Keratinocyte (primary cell): ENCODE measurements at regions not wholly inside any gene's neighbourhood (a gene's known extent, or its start where the extent isn't known, plus 50 kb on each side); places are given as distances from the start of the nearest gene placed in this dataset.

Experiments used
- DNase-seq: peaks from one replicate; pipeline ENCODE4 v3.0.0-alpha.2; 2011; ENCODE audit warnings: low read depth, missing footprints, low spot score
- FAIRE-seq: peaks from 2 replicates; lab custom pipeline; 2011; peaks lifted over from hg19 to GRCh38; lab: Jason Lieb, UNC
- H2AFZ ChIP-seq: 2 replicates; pipeline ENCODE4 v1.6.0; 2012; ENCODE audit warnings: low read length, control low read depth, inconsistent platforms; ENCODE audit not compliant: control insufficient read depth
- H3K27ac ChIP-seq: 2 replicates; pipeline ENCODE4 v1.5.1; 2011; ENCODE audit warnings: low read length; ENCODE audit not compliant: control insufficient read depth, insufficient read depth
- H3K27me3 ChIP-seq: 3 replicates; pipeline ENCODE4 v1.6.0; 2011; ENCODE audit warnings: low read length; ENCODE audit not compliant: control insufficient read depth, insufficient read depth; ENCODE audit errors: extremely low read depth
- H3K36me3 ChIP-seq, 2 experiments: 2 replicates in 1 of 2; 3 replicates in 1 of 2; pipeline ENCODE4 v1.5.1; 2011; ENCODE audit warnings: low read length in 2 of 2, mild to moderate bottlenecking in 1 of 2; ENCODE audit not compliant: control insufficient read depth in 2 of 2, insufficient read depth in 2 of 2; ENCODE audit errors: extremely low read depth in 1 of 2
- H3K4me1 ChIP-seq: 3 replicates; pipeline ENCODE4 v1.5.1; 2011; ENCODE audit warnings: low read length; ENCODE audit not compliant: control insufficient read depth, insufficient read depth; ENCODE audit errors: extremely low read depth
- H3K4me2 ChIP-seq: 3 replicates; pipeline ENCODE4 v1.6.0; 2011; ENCODE audit warnings: low read depth, low read length; ENCODE audit not compliant: control insufficient read depth, insufficient read depth; ENCODE audit errors: extremely low read depth
- H3K4me3 ChIP-seq, 3 experiments: fragments of 200-600 bp in 1 of 3; sonication (generic) in 1 of 3; 2 replicates in 2 of 3; 3 replicates in 1 of 3; pipeline ENCODE4 v1.5.1; 2011 to 2016; ENCODE audit warnings: low read length in 3 of 3, mild to moderate bottlenecking in 3 of 3, control low read depth in 2 of 3, inconsistent platforms in 1 of 3, low read depth in 1 of 3, mixed read lengths in 1 of 3, mixed run types in 1 of 3, moderate library complexity in 1 of 3; ENCODE audit not compliant: control insufficient read depth in 2 of 3, insufficient read depth in 2 of 3; ENCODE audit errors: extremely low read depth in 1 of 3
- H3K79me2 ChIP-seq: 2 replicates; pipeline ENCODE4 v1.6.0; 2012; ENCODE audit warnings: low read length; ENCODE audit not compliant: control insufficient read depth, insufficient read depth
- H3K9ac ChIP-seq: 3 replicates; pipeline ENCODE4 v1.6.0; 2011; ENCODE audit warnings: low read length; ENCODE audit not compliant: control insufficient read depth, insufficient read depth; ENCODE audit errors: extremely low read depth
- H3K9me1 ChIP-seq: 3 replicates; pipeline ENCODE4 v1.6.0; 2011; ENCODE audit warnings: low read length; ENCODE audit not compliant: control insufficient read depth, insufficient read depth; ENCODE audit errors: extremely low read depth
- H3K9me3 ChIP-seq: 2 replicates; pipeline ENCODE4 v1.5.1; 2012; ENCODE audit warnings: low read depth, low read length; ENCODE audit not compliant: control insufficient read depth
- H4K20me1 ChIP-seq: 3 replicates; pipeline ENCODE4 v1.6.0; 2011; ENCODE audit warnings: low read length; ENCODE audit not compliant: control insufficient read depth, insufficient read depth; ENCODE audit errors: extremely low read depth
- EZH2 ChIP-seq: IDR thresholded peaks from one replicate; pipeline ENCODE4 v1.6.1; 2012; ENCODE audit warnings: inconsistent platforms, mild to moderate bottlenecking, low read length, moderate library complexity
- dilution Hi-C: fragments of 300-500 bp; cut with MboI; formaldehyde crosslinking; loops from one replicate; pipeline ENCODE4 v1.7.0; 2020; ENCODE audit warnings: low sequenced_read_pairs; ENCODE audit not compliant: extremely low pct_ligation_motif_present
- TF ChIP-seq, protein P1 (sequence below), 3 experiments: IDR thresholded peaks in 1 of 3; conservative IDR thresholded peaks in 1 of 3; optimal IDR thresholded peaks in 1 of 3; 2 replicates in 2 of 3; 3 replicates in 1 of 3; pipeline versions ENCODE3 to v1.5.1; 2011; ENCODE audit warnings: low read length in 3 of 3, mild to moderate bottlenecking in 3 of 3, moderate library complexity in 2 of 3, control low read depth in 1 of 3, inconsistent platforms in 1 of 3; ENCODE audit not compliant: insufficient read depth in 2 of 3; ENCODE audit errors: extremely low read depth in 1 of 3

DNA sequence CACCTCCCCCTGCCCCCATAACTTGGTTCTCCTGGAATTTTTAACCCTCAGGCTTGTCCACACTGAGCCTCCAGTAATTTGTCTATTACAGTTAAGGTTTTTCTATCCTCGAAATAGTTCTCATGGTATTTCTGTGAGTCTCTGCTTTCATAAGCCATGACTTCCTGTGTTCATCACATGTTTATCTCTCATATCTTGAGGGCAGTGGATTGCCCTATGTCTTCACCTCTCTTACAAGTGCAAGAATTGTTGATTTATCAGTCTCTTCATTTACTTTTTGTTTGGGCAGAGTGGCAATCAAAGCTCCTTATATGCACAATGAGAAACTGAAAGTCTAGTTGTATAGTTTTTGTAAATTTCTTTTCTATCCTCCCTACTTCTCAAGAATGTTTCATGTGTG lies 328.4 kb downstream of the PLA2G4A start:
- Histone ChIP-seq H3K4me2 (no peak overlapping the region), H3K27ac (no peak overlapping the region), H3K4me1 (no peaks in the 10 kb centered on the region), H3K27me3 (no peaks in the 10 kb centered on the region), H3K9ac (no peak overlapping the region), H3K4me3 (no peak overlapping the region), H2AFZ (no peak overlapping the region), H3K9me1 (no peaks in the 10 kb centered on the region), H3K9me3 (no peaks in the 10 kb centered on the region), H3K79me2 (no peaks in the 10 kb centered on the region), H4K20me1 (no peaks in the 10 kb centered on the region), H3K36me3 (no peaks in the 10 kb centered on the region)
- FAIRE-seq (no peak), DNase-seq (no peak)
- dilution Hi-C loops, result no loop called here
- TF ChIP-seq, protein P1, sequence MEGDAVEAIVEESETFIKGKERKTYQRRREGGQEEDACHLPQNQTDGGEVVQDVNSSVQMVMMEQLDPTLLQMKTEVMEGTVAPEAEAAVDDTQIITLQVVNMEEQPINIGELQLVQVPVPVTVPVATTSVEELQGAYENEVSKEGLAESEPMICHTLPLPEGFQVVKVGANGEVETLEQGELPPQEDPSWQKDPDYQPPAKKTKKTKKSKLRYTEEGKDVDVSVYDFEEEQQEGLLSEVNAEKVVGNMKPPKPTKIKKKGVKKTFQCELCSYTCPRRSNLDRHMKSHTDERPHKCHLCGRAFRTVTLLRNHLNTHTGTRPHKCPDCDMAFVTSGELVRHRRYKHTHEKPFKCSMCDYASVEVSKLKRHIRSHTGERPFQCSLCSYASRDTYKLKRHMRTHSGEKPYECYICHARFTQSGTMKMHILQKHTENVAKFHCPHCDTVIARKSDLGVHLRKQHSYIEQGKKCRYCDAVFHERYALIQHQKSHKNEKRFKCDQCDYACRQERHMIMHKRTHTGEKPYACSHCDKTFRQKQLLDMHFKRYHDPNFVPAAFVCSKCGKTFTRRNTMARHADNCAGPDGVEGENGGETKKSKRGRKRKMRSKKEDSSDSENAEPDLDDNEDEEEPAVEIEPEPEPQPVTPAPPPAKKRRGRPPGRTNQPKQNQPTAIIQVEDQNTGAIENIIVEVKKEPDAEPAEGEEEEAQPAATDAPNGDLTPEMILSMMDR (optimal IDR thresholded peaks at IDR 0.05 in 1 of 3, IDR thresholded peaks at IDR 0.05 in 1 of 3, conservative IDR thresholded peaks at IDR 0.05 in 1 of 3; ENCODE audit: extremely low read depth in 1 of 3, insufficient read depth in 2 of 3, low read length in 3 of 3), result no peak
- no peak for TF ChIP-seq EZH2

DNA sequence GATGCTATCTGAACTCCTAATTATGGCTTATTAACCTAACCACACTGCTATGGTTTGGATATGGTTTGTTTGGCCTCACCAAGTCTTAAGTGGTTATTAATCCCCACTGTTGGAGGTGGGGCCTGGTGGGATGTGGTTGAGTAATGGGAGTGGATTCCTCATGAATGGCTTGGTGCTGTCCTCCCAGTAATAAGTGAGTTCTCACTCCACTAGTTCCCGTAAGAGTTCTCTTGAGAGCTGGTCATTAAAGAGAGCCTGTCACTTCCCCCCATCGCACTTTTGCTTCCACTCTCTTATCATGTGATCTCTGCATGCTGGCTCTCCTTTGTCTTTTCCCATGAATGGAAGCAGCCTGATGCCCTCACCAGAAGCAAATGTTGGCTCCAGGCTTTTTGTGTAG lies 328.8 kb downstream of the PLA2G4A start:
- H3K4me3 ChIP-seq, result no peak overlapping the region
- no peak overlapping the region for H2AFZ ChIP-seq
- FAIRE-seq (no peak), DNase-seq (no peak)
- H3K79me2 ChIP-seq, result no peaks in the 10 kb centered on the region
- H4K20me1 ChIP-seq, result no peaks in the 10 kb centered on the region
- H3K4me1 ChIP-seq, result no peaks in the 10 kb centered on the region
- H3K9me3 ChIP-seq, result no peaks in the 10 kb centered on the region
- no peaks in the 10 kb centered on the region for H3K36me3 ChIP-seq
- TF ChIP-seq, protein P1 (optimal IDR thresholded peaks at IDR 0.05 in 1 of 3, IDR thresholded peaks at IDR 0.05 in 1 of 3, conservative IDR thresholded peaks at IDR 0.05 in 1 of 3; ENCODE audit: extremely low read depth in 1 of 3, insufficient read depth in 2 of 3, low read length in 3 of 3), result no peak
- TF ChIP-seq EZH2, result no peak
- H3K27ac ChIP-seq, result no peak overlapping the region
- H3K9me1 ChIP-seq, result no peaks in the 10 kb centered on the region
- dilution Hi-C loops, result no loop called here
- H3K9ac ChIP-seq, result no peak overlapping the region
- no peak overlapping the region for H3K4me2 ChIP-seq
- H3K27me3 ChIP-seq, result no peaks in the 10 kb centered on the region
